Spleen (tissue), 11 donors: ENCODE measurements at regions not wholly inside any gene's neighbourhood (a gene's known extent, or its start where the extent isn't known, plus 50 kb on each side); places are given as distances from the start of the nearest gene placed in this dataset.

Experiments used
- DNase-seq: peaks from one replicate; pipeline ENCODE4 v3.0.0-alpha.2; 2020
- H3K27ac ChIP-seq, 8 donors: fragments of 200-600 bp; sonication (generic) in 7 of 8; 1 replicate in 4 of 8; 2 replicates in 4 of 8; pipeline versions ENCODE4 v1.5.0 to v1.8.0; 2016 to 2021; ENCODE audit warnings: inconsistent platforms in 4 of 8, mild to moderate bottlenecking in 4 of 8, moderate library complexity in 1 of 8
- H3K27me3 ChIP-seq, 7 donors: fragments of 200-600 bp; sonication (generic) in 6 of 7; replicated peaks in 1 of 7; 1 replicate in 4 of 7; 2 replicates in 3 of 7; pipeline versions ENCODE4 v1.5.0 to v1.8.0; 2016 to 2021; ENCODE audit warnings: inconsistent platforms in 3 of 7, mild to moderate bottlenecking in 1 of 7
- H3K36me3 ChIP-seq, 6 donors: fragments of 200-600 bp; sonication (generic) in 5 of 6; 1 replicate in 4 of 6; 2 replicates in 2 of 6; pipeline versions ENCODE4 v1.5.0 to v1.8.0; 2016 to 2021; ENCODE audit warnings: inconsistent platforms in 2 of 6
- H3K4me1 ChIP-seq, 6 donors: fragments of 200-600 bp; sonication (generic) in 5 of 6; 1 replicate in 3 of 6; 2 replicates in 3 of 6; pipeline versions ENCODE4 v1.5.0 to v1.8.0; 2016 to 2021; ENCODE audit warnings: inconsistent platforms in 3 of 6
- H3K4me3 ChIP-seq, 8 donors: fragments of 200-600 bp; sonication (generic) in 7 of 8; 1 replicate in 4 of 8; 2 replicates in 4 of 8; pipeline versions ENCODE4 v1.5.0 to v1.8.0; 2016 to 2021; ENCODE audit warnings: inconsistent platforms in 4 of 8, mild to moderate bottlenecking in 4 of 8, moderate library complexity in 2 of 8
- H3K9me3 ChIP-seq, 8 donors: fragments of 200-600 bp; sonication (generic) in 7 of 8; 1 replicate in 4 of 8; 2 replicates in 4 of 8; pipeline versions ENCODE4 v1.5.0 to v1.8.0; 2016 to 2021; ENCODE audit warnings: inconsistent platforms in 4 of 8
- POLR2A ChIP-seq, 3 donors: fragments of 450-650 bp; IDR thresholded peaks; one replicate each; pipeline ENCODE4 v1.5.1; 2017; ENCODE audit warnings: antibody characterized with exemption in 3 of 3, mild to moderate bottlenecking in 1 of 3
- POLR2AphosphoS5 ChIP-seq, 3 donors: sonication (generic); formaldehyde crosslinking; IDR thresholded peaks; one replicate each; pipeline ENCODE4 v1.5.1; 2017; ENCODE audit warnings: antibody characterized with exemption in 3 of 3
- WGBS, 5 donors: extraction: QIAGEN DNeasy Blood & Tissue Kit in 3 of 5; methylation state at CpG; one replicate each; pipeline versions ENCODE4 v1.1.5 to v1.1.7; 2013 to 2018; 5-methylcytosine and 5-hydroxymethylcytosine counted together
- intact Hi-C: fragments of 100-400 bp; cut with DNase I; formaldehyde crosslinking; loops from one replicate; pipeline ENCODE4 v1.15.0; 2023; ENCODE audit warnings: low total_unique reads
- TF ChIP-seq, protein P1 (sequence below), 11 experiments: fragments of 200-600 bp in 7 of 11; fragments of 450-650 bp in 4 of 11; sonication (generic) in 4 of 11; IDR thresholded peaks in 8 of 11; conservative IDR thresholded peaks in 3 of 11; 1 replicate in 7 of 11; 2 replicates in 4 of 11; pipeline versions ENCODE4 v1.4.0 to v1.8.0; 2016 to 2021; ENCODE audit warnings: antibody characterized with exemption in 11 of 11, inconsistent platforms in 4 of 11, mild to moderate bottlenecking in 1 of 11
- donor health status: healthy with polysubstance abuse.
- donor health status: DM: no; HTN: no; CAD: no; lungs with moderate emphysema.
- donor health status: DM: no; HTN: no; CAD: no.
- donor health status: Bipolar disorder and iron deficiency.
- donor health status: healthy.
- donor health status: DM: no; HTN: no; CAD: no.
- donor health status: DM: yes; HTN: yes; CAD: no.

DNA sequence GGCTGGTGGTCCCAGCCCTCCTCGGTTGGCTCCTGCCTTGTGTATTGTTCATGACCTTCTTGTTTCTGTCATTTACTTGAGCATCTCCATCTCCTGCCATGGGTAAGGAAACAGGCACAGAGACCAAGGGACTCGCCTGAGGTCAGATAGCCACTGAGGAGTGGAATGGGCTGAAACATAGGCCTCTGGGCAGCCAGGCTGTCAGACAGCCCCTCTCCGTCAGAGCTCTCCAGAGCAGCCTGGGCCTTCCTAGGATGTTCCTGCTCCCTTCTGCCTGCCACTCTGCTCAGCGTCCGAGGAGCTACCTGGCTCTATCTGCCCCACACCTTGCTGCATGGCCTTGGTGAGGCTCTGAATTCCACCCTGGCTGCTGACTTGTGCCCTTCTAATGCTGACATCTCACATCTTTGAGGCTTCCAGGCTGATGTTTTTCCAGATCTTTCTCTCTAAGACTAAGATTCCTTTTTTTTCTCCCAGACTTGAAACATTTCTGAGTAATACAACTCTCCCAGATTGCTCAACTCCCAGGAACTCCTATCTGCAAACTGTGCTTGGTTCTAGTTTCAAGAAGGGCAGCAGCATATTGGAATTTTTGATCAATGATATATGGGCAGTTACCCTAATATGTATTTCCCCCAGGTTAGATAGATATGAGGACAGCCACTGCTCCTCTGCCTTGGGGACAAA lies 67.7 kb downstream of the MCFD2 start:
- DNase-seq: no peak
- 69 to 91% (median 82%) methylated on average over 4 to 5 of the region's 5 CpGs for WGBS, 5 donors
- peaks cover 0 to 13% (median 0%) of the 10 kb centered on the region in 7 donors for H3K27me3 ChIP-seq
- TF ChIP-seq POLR2A (IDR thresholded peaks at IDR 0.05): no peak
- TF ChIP-seq, protein P1, sequence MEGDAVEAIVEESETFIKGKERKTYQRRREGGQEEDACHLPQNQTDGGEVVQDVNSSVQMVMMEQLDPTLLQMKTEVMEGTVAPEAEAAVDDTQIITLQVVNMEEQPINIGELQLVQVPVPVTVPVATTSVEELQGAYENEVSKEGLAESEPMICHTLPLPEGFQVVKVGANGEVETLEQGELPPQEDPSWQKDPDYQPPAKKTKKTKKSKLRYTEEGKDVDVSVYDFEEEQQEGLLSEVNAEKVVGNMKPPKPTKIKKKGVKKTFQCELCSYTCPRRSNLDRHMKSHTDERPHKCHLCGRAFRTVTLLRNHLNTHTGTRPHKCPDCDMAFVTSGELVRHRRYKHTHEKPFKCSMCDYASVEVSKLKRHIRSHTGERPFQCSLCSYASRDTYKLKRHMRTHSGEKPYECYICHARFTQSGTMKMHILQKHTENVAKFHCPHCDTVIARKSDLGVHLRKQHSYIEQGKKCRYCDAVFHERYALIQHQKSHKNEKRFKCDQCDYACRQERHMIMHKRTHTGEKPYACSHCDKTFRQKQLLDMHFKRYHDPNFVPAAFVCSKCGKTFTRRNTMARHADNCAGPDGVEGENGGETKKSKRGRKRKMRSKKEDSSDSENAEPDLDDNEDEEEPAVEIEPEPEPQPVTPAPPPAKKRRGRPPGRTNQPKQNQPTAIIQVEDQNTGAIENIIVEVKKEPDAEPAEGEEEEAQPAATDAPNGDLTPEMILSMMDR (IDR thresholded peaks at IDR 0.05 in 8 of 11, conservative IDR thresholded peaks at IDR 0.05 in 3 of 11): no peak
- no peak for TF ChIP-seq POLR2AphosphoS5 (IDR thresholded peaks at IDR 0.05)
- H3K4me1 ChIP-seq: peaks cover 4 to 42% (median 26%) of the 10 kb centered on the region in 6 donors
- intact Hi-C loops: no loop called here
- H3K4me3 ChIP-seq: no peak overlapping the region
- H3K36me3 ChIP-seq: no peaks in the 10 kb centered on the region
- H3K27ac ChIP-seq: peak overlapping the region; percentile 48 to 83 (median 78)
- H3K9me3 ChIP-seq: no peaks in the 10 kb centered on the region

DNA sequence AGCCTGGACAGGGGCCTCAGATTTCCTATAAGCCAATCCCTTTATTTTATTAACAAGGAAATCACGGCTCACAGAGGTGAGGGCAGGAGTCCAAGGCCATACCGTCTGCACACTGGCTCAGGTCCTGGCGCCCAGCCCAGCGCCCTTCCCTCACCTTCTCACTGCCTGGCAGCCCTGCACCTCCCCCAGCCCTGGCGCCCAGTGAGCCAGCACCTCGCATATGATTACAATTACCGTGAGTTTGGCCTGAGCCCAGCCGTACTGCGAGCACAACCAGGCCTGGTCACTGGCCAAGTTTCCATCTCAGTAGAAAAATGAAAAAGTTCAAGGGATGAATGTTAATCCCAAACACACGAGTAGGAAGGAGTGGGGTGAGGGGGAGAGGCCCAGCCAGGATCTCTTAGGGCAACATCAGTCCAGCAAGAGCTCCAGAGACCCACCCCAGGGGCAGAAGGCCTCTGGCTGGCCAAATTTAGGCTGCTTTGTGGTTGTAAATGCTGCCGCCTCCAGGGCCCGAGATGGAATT lies 68.4 kb downstream of the MCFD2 start:
- Histone ChIP-seq H3K4me1 (peaks cover 4 to 43% (median 26%) of the 10 kb centered on the region in 6 donors), H3K9me3 (no peaks in the 10 kb centered on the region), H3K27me3 (peaks cover 0 to 13% (median 0%) of the 10 kb centered on the region in 7 donors), H3K27ac (peak overlapping the region; percentile 35 to 83 (median 78)), H3K4me3 (no peak overlapping the region), H3K36me3 (no peaks in the 10 kb centered on the region)
- 50 to 77% (median 62%) methylated on average over 12 of the region's 12 CpGs for WGBS, 5 donors
- DNase-seq: no peak
- intact Hi-C loops: no loop called here
- TF ChIP-seq, protein P1 (IDR thresholded peaks at IDR 0.05 in 8 of 11, conservative IDR thresholded peaks at IDR 0.05 in 3 of 11): no peak
- peak; percentile 49 to 71 (median 64) for TF ChIP-seq POLR2AphosphoS5 (IDR thresholded peaks at IDR 0.05)
- no peak for TF ChIP-seq POLR2A (IDR thresholded peaks at IDR 0.05)

DNA sequence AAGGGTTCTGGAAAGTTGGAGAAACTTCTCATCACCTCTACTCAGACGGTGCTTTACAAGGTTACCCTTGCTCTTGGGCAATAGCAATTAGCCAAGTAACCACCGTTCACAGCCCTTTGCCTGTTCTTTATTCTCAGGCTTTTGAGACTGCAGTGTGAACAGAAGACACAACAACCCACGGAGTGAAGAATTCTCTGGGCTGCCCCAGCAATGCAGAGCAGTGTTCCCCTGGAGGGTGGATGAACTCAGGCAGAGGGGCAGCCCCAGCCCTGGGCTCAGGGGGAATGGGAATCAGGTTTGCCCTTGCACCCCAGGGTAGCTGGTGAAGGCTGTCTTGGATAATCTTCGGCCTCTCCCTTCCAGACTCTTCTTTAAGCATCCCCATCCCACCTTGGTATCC lies 69.1 kb downstream of the MCFD2 start:
- intact Hi-C loops: no loop called here
- Histone ChIP-seq H3K4me1 (peaks cover 4 to 50% (median 32%) of the 10 kb centered on the region in 6 donors), H3K27me3 (peaks cover 0 to 13% (median 0%) of the 10 kb centered on the region in 7 donors), H3K9me3 (no peaks in the 10 kb centered on the region), H3K27ac (peak overlapping the region; percentile 35 to 83 (median 78)), H3K4me3 (no peak overlapping the region), H3K36me3 (no peaks in the 10 kb centered on the region)
- WGBS, 5 donors: 54 to 83% (median 69%) methylated on average over 4 of the region's 4 CpGs
- TF ChIP-seq POLR2A (IDR thresholded peaks at IDR 0.05): no peak
- TF ChIP-seq POLR2AphosphoS5 (IDR thresholded peaks at IDR 0.05): no peak
- TF ChIP-seq, protein P1 (IDR thresholded peaks at IDR 0.05 in 8 of 11, conservative IDR thresholded peaks at IDR 0.05 in 3 of 11): no peak
- no peak for DNase-seq
